B cell (primary cell): ENCODE measurements at regions not wholly inside any gene's neighbourhood (a gene's known extent, or its start where the extent isn't known, plus 50 kb on each side); places are given as distances from the start of the nearest gene placed in this dataset.

ENCODE experiments used
- ATAC-seq: fragments of 200-7000 bp; cut with Tn5 transposase; one replicate; pipeline ENCODE4 v1.10.0; 2021; ENCODE audit warnings: low read depth, mild to moderate bottlenecking, moderate number of reproducible peaks, moderate library complexity
- CTCF ChIA-PET: fragments of 350-600 bp; sonication (Branson Sonifier 250); formaldehyde crosslinking; loops from one replicate; lab custom pipeline; 2021; ENCODE audit warnings: antibody characterized with exemption, inconsistent platforms; lab: Charles Lee
- POLR2A ChIA-PET: fragments of 350-600 bp; sonication (Branson Sonifier 250); formaldehyde crosslinking; loops from one replicate; lab custom pipeline; 2021; ENCODE audit warnings: antibody characterized with exemption; lab: Charles Lee
- DNase-seq: peaks from one replicate; pipeline ENCODE4 v3.0.0; 2013
- H2AFZ ChIP-seq: 2 replicates; pipeline ENCODE4 v1.6.1; 2012; ENCODE audit warnings: mild to moderate bottlenecking, low read depth, low read length; ENCODE audit not compliant: insufficient read depth, poor library complexity, severe bottlenecking
- H3K27ac ChIP-seq, 2 donors: 1 replicate in 1 of 2; 2 replicates in 1 of 2; pipeline ENCODE4 v1.5.1; 2012 to 2013; ENCODE audit warnings: low read length in 2 of 2, mild to moderate bottlenecking in 2 of 2, moderate library complexity in 1 of 2
- H3K27me3 ChIP-seq, 4 experiments: fragments of 200-600 bp in 1 of 4; sonication (generic) in 1 of 4; replicated peaks in 1 of 4; 1 replicate in 2 of 4; 2 replicates in 2 of 4; pipeline versions ENCODE4 v1.6.1 to v1.7.0; 2013 to 2016; ENCODE audit warnings: low read length in 3 of 4, mild to moderate bottlenecking in 2 of 4, mixed read lengths in 1 of 4, moderate library complexity in 1 of 4; ENCODE audit not compliant: insufficient read depth in 4 of 4, control insufficient read depth in 3 of 4; ENCODE audit errors: control extremely low read depth in 1 of 4
- H3K36me3 ChIP-seq, 2 experiments: replicated peaks in 1 of 2; 1 replicate in 1 of 2; 2 replicates in 1 of 2; pipeline versions ENCODE4 v1.6.1 to v1.7.1; 2013; ENCODE audit warnings: low read length in 1 of 2; ENCODE audit not compliant: insufficient read depth in 2 of 2, control insufficient read depth in 1 of 2; ENCODE audit errors: control extremely low read depth in 1 of 2, extremely low read depth in 1 of 2
- H3K4me1 ChIP-seq, 2 donors: fragments of 200-600 bp in 1 of 2; sonication (generic) in 1 of 2; 1 replicate in 1 of 2; 2 replicates in 1 of 2; pipeline versions ENCODE4 v1.5.1 to v1.6.1; 2013 to 2017; ENCODE audit warnings: low read length in 2 of 2; ENCODE audit not compliant: control insufficient read depth in 2 of 2, insufficient read depth in 2 of 2
- H3K4me2 ChIP-seq: replicated peaks from 2 replicates; pipeline ENCODE3; 2012; ENCODE audit warnings: mild to moderate bottlenecking, low read depth, low read length; ENCODE audit not compliant: poor library complexity, severe bottlenecking
- H3K4me3 ChIP-seq, 5 experiments: fragments of 200-600 bp in 1 of 5; sonication (generic) in 1 of 5; 1 replicate in 3 of 5; 2 replicates in 2 of 5; pipeline versions ENCODE4 v1.5.1 to v1.7.0; 2011 to 2016; ENCODE audit warnings: low read length in 4 of 5, mild to moderate bottlenecking in 4 of 5, low read depth in 2 of 5, control low read depth in 1 of 5, moderate library complexity in 1 of 5; ENCODE audit not compliant: insufficient read depth in 1 of 5; ENCODE audit errors: control extremely low read depth in 1 of 5, extremely low read depth in 1 of 5
- H3K79me2 ChIP-seq: fragments of 200-600 bp; sonication (generic); one replicate; pipeline ENCODE4 v1.6.0; 2016; ENCODE audit warnings: low read length; ENCODE audit not compliant: control insufficient read depth, insufficient read depth
- H3K9ac ChIP-seq: fragments of 200-600 bp; sonication (generic); 2 replicates; pipeline ENCODE4 v1.6.1; 2017; ENCODE audit warnings: mild to moderate bottlenecking, low read length, moderate library complexity
- H3K9me3 ChIP-seq, 3 donors: one replicate each; pipeline versions ENCODE4 v1.6.1 to v1.7.1; 2013; ENCODE audit warnings: low read length in 2 of 3; ENCODE audit not compliant: control insufficient read depth in 2 of 3, insufficient read depth in 1 of 3; ENCODE audit errors: control extremely low read depth in 1 of 3
- H4K20me1 ChIP-seq: 2 replicates; pipeline ENCODE4 v1.6.0; 2012; ENCODE audit warnings: mild to moderate bottlenecking, low read length; ENCODE audit not compliant: insufficient read depth, control insufficient read depth, poor library complexity, severe bottlenecking
- H3K27ac Mint-ChIP-seq: one replicate; pipeline ENCODE4 v1.8.0; 2021; ENCODE audit warnings: mixed read lengths
- H3K27me3 Mint-ChIP-seq: one replicate; pipeline ENCODE4 v1.8.0; 2021; ENCODE audit warnings: mixed read lengths
- H3K4me1 Mint-ChIP-seq: one replicate; pipeline ENCODE4 v1.8.0; 2021; ENCODE audit warnings: mixed read lengths
- H3K4me3 Mint-ChIP-seq: one replicate; pipeline ENCODE4 v1.8.0; 2021; ENCODE audit warnings: mixed read lengths
- H3K9me3 Mint-ChIP-seq: one replicate; pipeline ENCODE4 v1.8.0; 2022; ENCODE audit warnings: mixed read lengths; ENCODE audit not compliant: insufficient read depth
- CTCF ChIP-seq: fragments of 200-600 bp; IDR thresholded peaks from one replicate; pipeline ENCODE4 v1.8.0; 2022; ENCODE audit warnings: antibody characterized with exemption, mild to moderate bottlenecking
- EZH2 ChIP-seq: IDR thresholded peaks from 2 replicates; pipeline ENCODE4 v1.6.1; 2012; ENCODE audit warnings: borderline replicate concordance, low read depth, mild to moderate bottlenecking, moderate library complexity, low read length; ENCODE audit not compliant: insufficient read depth, poor library complexity, severe bottlenecking
- WGBS: methylation state at CpG from one replicate; pipeline ENCODE4 v1.1.5; 2013; ENCODE audit warnings: missing lambda C conversion rate; ENCODE audit not compliant: insufficient coverage; 5-methylcytosine and 5-hydroxymethylcytosine counted together
- intact Hi-C: fragments of 100-400 bp; cut with micrococcal nuclease; formaldehyde crosslinking; loops from one replicate; pipeline ENCODE4 v1.10.0; 2022

GRCh38 chr11:123305601-123306375 is 110.7 kb upstream of the CLMP start:
- H3K9me3 ChIP-seq, result no peaks in the 10 kb centered on the region
- Mint-ChIP-seq H3K27me3 (peaks cover 2% of the 10 kb centered on the region), H3K4me3 (no peak overlapping the region), H3K4me1 (peaks cover 28% of the 10 kb centered on the region), H3K27ac (no peak overlapping the region), H3K9me3 (no peaks in the 10 kb centered on the region)
- CTCF ChIA-PET, result no interaction called here
- no peak overlapping the region for H3K4me2 ChIP-seq
- WGBS, result 100% methylated on average over 2 of the region's 10 CpGs
- no peaks in the 10 kb centered on the region for H3K79me2 ChIP-seq
- H3K36me3 ChIP-seq, result no peaks in the 10 kb centered on the region
- ATAC-seq (no peak), DNase-seq (no peak)
- H3K4me3 ChIP-seq, result no peak overlapping the region
- no peak overlapping the region for H3K27ac ChIP-seq
- H3K9ac ChIP-seq, result no peak overlapping the region
- peaks cover 14 to 25% of the 10 kb centered on the region in 2 donors for H3K4me1 ChIP-seq
- H4K20me1 ChIP-seq, result no peaks in the 10 kb centered on the region
- H2AFZ ChIP-seq, result no peak overlapping the region
- POLR2A ChIA-PET, result no interaction called here
- TF ChIP-seq CTCF, result no peak
- intact Hi-C loops, result no loop called here
- peaks cover 0 to 12% (median 5%) of the 10 kb centered on the region in 4 experiments for H3K27me3 ChIP-seq

- intact Hi-C loops, result no loop called here
- H3K9me3 ChIP-seq, result peaks cover 0 to under 1% (median 0%) of the 10 kb centered on the region in 3 donors
- no peak overlapping the region for H2AFZ ChIP-seq
- H4K20me1 ChIP-seq, result no peaks in the 10 kb centered on the region
- POLR2A ChIA-PET, result no interaction called here
- H3K9me3 Mint-ChIP-seq, result no peaks in the 10 kb centered on the region
- H3K4me2 ChIP-seq, result no peak overlapping the region
- no peaks in the 10 kb centered on the region for H3K79me2 ChIP-seq
- H3K27me3 ChIP-seq, result peaks cover 0 to 12% (median 5%) of the 10 kb centered on the region in 4 experiments
- DNase-seq (no peak), ATAC-seq (no peak)
- H3K9ac ChIP-seq, result no peak overlapping the region
- peaks cover 14 to 25% of the 10 kb centered on the region in 2 donors for H3K4me1 ChIP-seq
- TF ChIP-seq EZH2 (no peak), CTCF (no peak)
- peaks cover 28% of the 10 kb centered on the region for H3K4me1 Mint-ChIP-seq
- no peak overlapping the region for H3K4me3 Mint-ChIP-seq
- CTCF ChIA-PET, result interaction anchor here (4.8 kb wide), 1 partner anchor 174 kb away, joined by 30 read pairs; no protein-coding TSS in a partner anchor
- H3K27ac Mint-ChIP-seq, result no peak overlapping the region
- H3K27ac ChIP-seq, result no peak overlapping the region
- H3K27me3 Mint-ChIP-seq, result peaks cover 6% of the 10 kb centered on the region
- WGBS, result 52% methylated on average over 4 of the region's 8 CpGs
- no peaks in the 10 kb centered on the region for H3K36me3 ChIP-seq
- no peak overlapping the region for H3K4me3 ChIP-seq
Observed at GRCh38 chr11:123304828-123305466, 109.9 kb upstream of the CLMP start.
